Loucy (cell line): ENCODE measurements at regions not wholly inside any gene's neighbourhood (a gene's known extent, or its start where the extent isn't known, plus 50 kb on each side); places are given as distances from the start of the nearest gene placed in this dataset.

Experiments
- H2AFZ ChIP-seq: fragments of 200-600 bp; sonication (generic); 2 replicates; pipeline ENCODE4 v1.6.0; 2016; ENCODE audit warnings: antibody characterized with exemption, mild to moderate bottlenecking, low read length, moderate library complexity
- H3F3A ChIP-seq: fragments of 200-600 bp; 2 replicates; pipeline ENCODE4 v1.6.0; 2016; ENCODE audit warnings: antibody characterized with exemption, low read depth, mild to moderate bottlenecking
- H3K27me3 ChIP-seq: fragments of 200-600 bp; sonication (generic); 2 replicates; pipeline ENCODE4 v1.6.1; 2014; ENCODE audit warnings: low read length, mild to moderate bottlenecking; ENCODE audit not compliant: insufficient read depth, poor library complexity, severe bottlenecking
- H3K36me3 ChIP-seq: fragments of 200-600 bp; sonication (generic); 2 replicates; pipeline ENCODE4 v1.6.1; 2016; ENCODE audit warnings: low read length; ENCODE audit not compliant: insufficient read depth
- H3K4me1 ChIP-seq: fragments of 200-600 bp; sonication (generic); 2 replicates; pipeline ENCODE4 v1.5.1; 2014; ENCODE audit warnings: low read length, mild to moderate bottlenecking; ENCODE audit not compliant: insufficient read depth, poor library complexity, severe bottlenecking
- H3K4me2 ChIP-seq: fragments of 200-600 bp; sonication (generic); 2 replicates; pipeline ENCODE4 v1.6.0; 2014; ENCODE audit warnings: antibody characterized with exemption, low read length, low read depth, mild to moderate bottlenecking; ENCODE audit not compliant: poor library complexity, severe bottlenecking
- H3K4me3 ChIP-seq: fragments of 200-600 bp; sonication (generic); 2 replicates; pipeline ENCODE4 v1.5.1; 2014; ENCODE audit warnings: low read length, mild to moderate bottlenecking, mixed read lengths; ENCODE audit not compliant: poor library complexity, severe bottlenecking
- H3K79me2 ChIP-seq: fragments of 200-600 bp; sonication (generic); 2 replicates; pipeline ENCODE4 v1.6.1; 2014; ENCODE audit warnings: low read length; ENCODE audit not compliant: insufficient read depth
- H3K9ac ChIP-seq: fragments of 200-600 bp; sonication (generic); 2 replicates; pipeline ENCODE4 v1.6.0; 2014; ENCODE audit warnings: mild to moderate bottlenecking, low read depth, low read length, moderate library complexity; ENCODE audit not compliant: poor library complexity, severe bottlenecking
- H3K9me2 ChIP-seq: fragments of 200-600 bp; sonication (generic); replicated peaks from 2 replicates; pipeline ENCODE4 v1.6.1; 2016; ENCODE audit warnings: low read depth, low read length, mixed read lengths
- H3K9me3 ChIP-seq: fragments of 200-600 bp; sonication (generic); 2 replicates; pipeline ENCODE4 v1.6.1; 2014; ENCODE audit warnings: mild to moderate bottlenecking, antibody characterized with exemption, low read length, low read depth; ENCODE audit not compliant: insufficient read depth
- H4K20me1 ChIP-seq: fragments of 200-600 bp; sonication (generic); 2 replicates; pipeline ENCODE4 v1.6.0; 2014; ENCODE audit warnings: antibody characterized with exemption, low read length, mild to moderate bottlenecking; ENCODE audit not compliant: insufficient read depth, poor library complexity, severe bottlenecking
- EZH2phosphoT487 ChIP-seq: fragments of 200-600 bp; IDR thresholded peaks from 2 replicates; pipeline ENCODE4 v1.6.1; 2018; ENCODE audit warnings: antibody characterized with exemption, mild to moderate bottlenecking, moderate library complexity, borderline replicate concordance
- TF ChIP-seq, protein P1 (sequence below): fragments of 200-600 bp; sonication (generic); conservative IDR thresholded peaks from 2 replicates; pipeline ENCODE4 v1.5.1; 2014; ENCODE audit warnings: mild to moderate bottlenecking, antibody characterized with exemption, low read length

DNA sequence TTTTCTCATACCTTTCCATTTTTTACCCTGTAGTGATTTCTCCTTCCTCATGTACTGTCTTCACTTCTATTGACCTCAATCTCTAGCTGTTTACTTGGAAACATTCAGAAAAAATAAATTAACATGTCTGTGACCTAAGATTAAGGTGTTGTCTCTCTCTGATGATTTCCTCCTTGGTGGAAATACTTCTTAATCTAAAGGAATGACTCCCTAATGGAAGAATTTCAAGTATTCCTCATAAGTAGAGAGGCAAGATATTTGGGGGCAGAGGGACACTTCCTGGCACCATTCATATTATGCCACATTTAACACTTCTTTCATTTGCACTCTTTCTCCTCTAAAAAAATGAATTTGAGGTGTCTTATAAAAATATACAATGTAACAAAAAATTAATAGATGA, 202.8 kb downstream of the NEBL start:
- no peak overlapping the region for H2AFZ ChIP-seq
- no peak for TF ChIP-seq EZH2phosphoT487
- TF ChIP-seq, protein P1, sequence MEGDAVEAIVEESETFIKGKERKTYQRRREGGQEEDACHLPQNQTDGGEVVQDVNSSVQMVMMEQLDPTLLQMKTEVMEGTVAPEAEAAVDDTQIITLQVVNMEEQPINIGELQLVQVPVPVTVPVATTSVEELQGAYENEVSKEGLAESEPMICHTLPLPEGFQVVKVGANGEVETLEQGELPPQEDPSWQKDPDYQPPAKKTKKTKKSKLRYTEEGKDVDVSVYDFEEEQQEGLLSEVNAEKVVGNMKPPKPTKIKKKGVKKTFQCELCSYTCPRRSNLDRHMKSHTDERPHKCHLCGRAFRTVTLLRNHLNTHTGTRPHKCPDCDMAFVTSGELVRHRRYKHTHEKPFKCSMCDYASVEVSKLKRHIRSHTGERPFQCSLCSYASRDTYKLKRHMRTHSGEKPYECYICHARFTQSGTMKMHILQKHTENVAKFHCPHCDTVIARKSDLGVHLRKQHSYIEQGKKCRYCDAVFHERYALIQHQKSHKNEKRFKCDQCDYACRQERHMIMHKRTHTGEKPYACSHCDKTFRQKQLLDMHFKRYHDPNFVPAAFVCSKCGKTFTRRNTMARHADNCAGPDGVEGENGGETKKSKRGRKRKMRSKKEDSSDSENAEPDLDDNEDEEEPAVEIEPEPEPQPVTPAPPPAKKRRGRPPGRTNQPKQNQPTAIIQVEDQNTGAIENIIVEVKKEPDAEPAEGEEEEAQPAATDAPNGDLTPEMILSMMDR, result no peak
- no peaks in the 10 kb centered on the region for H3K79me2 ChIP-seq
- H4K20me1 ChIP-seq, result no peaks in the 10 kb centered on the region
- H3K4me1 ChIP-seq, result no peaks in the 10 kb centered on the region
- H3K36me3 ChIP-seq, result no peaks in the 10 kb centered on the region
- H3K27me3 ChIP-seq, result no peaks in the 10 kb centered on the region
- H3K9ac ChIP-seq, result no peak overlapping the region
- no peaks in the 10 kb centered on the region for H3K9me3 ChIP-seq
- H3K4me2 ChIP-seq, result no peak overlapping the region
- no peak overlapping the region for H3K4me3 ChIP-seq
- H3K9me2 ChIP-seq, result no peaks in the 10 kb centered on the region
- H3F3A ChIP-seq, result no peaks in the 10 kb centered on the region

DNA sequence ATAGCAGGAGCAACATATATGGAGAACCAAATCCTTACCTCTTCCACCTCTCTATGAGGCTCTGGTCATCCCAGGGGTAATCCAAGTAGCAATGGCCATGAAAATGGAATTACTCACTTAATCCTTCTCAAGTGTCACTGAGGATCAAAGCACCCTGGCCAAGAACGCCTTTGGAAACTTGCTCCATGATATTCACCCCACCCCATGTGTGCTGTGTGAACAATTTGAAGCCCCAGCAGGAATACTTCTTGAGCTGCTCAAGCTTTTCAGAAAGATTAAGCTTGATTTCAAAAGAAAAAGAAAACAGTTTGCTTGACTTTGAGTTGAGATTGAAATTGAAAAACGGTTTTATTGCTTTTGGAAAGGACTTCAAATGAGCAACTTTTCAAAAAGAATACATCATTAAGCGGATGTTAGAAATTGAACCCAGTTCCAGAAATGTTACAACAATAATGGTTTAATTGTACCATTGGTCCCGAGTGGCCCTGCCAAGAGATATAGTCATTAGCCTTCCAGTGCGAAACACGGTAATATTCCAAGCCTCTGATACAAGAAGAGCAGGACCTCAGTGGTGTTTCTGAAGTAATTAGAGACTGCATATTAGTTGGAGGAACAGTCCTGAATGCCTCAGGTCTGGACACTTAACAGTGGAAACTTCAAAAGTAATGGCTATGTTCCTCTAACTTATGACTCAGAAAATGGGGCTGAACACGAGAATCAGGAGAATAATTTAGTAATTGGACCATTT, 208.1 kb downstream of the NEBL start:
- H2AFZ ChIP-seq, result no peak overlapping the region
- H3K27me3 ChIP-seq, result no peaks in the 10 kb centered on the region
- H3K9me2 ChIP-seq, result no peaks in the 10 kb centered on the region
- no peaks in the 10 kb centered on the region for H4K20me1 ChIP-seq
- no peaks in the 10 kb centered on the region for H3K79me2 ChIP-seq
- TF ChIP-seq, protein P1, result no peak
- no peak for TF ChIP-seq EZH2phosphoT487
- no peak overlapping the region for H3K9ac ChIP-seq
- no peaks in the 10 kb centered on the region for H3K36me3 ChIP-seq
- H3K9me3 ChIP-seq, result no peaks in the 10 kb centered on the region
- H3F3A ChIP-seq, result no peaks in the 10 kb centered on the region
- H3K4me1 ChIP-seq, result no peaks in the 10 kb centered on the region
- H3K4me2 ChIP-seq, result no peak overlapping the region
- no peak overlapping the region for H3K4me3 ChIP-seq

DNA sequence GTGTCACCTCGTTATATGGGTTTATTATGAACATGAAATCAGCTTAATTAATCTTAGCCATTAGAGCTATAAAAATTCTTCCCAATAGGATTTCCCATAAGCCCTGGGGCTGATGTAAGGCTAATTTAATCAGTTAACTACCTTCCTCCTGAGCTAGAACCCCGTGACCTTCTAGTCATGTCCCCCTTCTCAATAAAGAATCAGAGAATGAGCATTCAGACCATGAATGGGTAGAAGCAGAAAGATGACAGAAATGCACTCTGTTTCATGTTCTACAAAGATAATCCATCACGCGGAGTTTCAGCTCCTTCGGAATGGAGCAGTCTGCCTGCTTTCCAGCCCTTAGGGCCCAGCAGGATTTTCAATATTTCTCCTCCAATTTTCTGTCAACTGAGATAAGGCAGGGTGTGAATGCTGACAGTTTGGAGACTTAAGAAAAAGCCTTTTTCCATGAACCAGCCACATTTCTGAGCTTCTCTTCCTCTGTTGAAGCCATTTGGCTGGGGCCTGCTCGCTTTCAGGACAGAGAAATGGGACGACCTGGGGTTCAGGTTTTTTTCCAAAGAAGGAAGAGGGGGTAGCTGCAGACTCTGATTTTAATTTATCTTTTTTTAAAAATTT, 211.0 kb downstream of the NEBL start:
- no peak overlapping the region for H2AFZ ChIP-seq
- H3K4me1 ChIP-seq, result no peaks in the 10 kb centered on the region
- no peaks in the 10 kb centered on the region for H4K20me1 ChIP-seq
- TF ChIP-seq, protein P1, result no peak
- no peak for TF ChIP-seq EZH2phosphoT487
- no peaks in the 10 kb centered on the region for H3K9me3 ChIP-seq
- no peaks in the 10 kb centered on the region for H3F3A ChIP-seq
- H3K4me2 ChIP-seq, result no peak overlapping the region
- H3K9ac ChIP-seq, result no peak overlapping the region
- H3K79me2 ChIP-seq, result no peaks in the 10 kb centered on the region
- no peak overlapping the region for H3K4me3 ChIP-seq
- H3K36me3 ChIP-seq, result no peaks in the 10 kb centered on the region
- H3K27me3 ChIP-seq, result no peaks in the 10 kb centered on the region
- no peaks in the 10 kb centered on the region for H3K9me2 ChIP-seq
